B cell (primary cell): ENCODE measurements at regions not wholly inside any gene's neighbourhood (a gene's known extent, or its start where the extent isn't known, plus 50 kb on each side); places are given as distances from the start of the nearest gene placed in this dataset.

Experiments
- ATAC-seq: fragments of 200-7000 bp; cut with Tn5 transposase; one replicate; pipeline ENCODE4 v1.10.0; 2021; ENCODE audit warnings: low read depth, mild to moderate bottlenecking, moderate number of reproducible peaks, moderate library complexity
- CTCF ChIA-PET: fragments of 350-600 bp; sonication (Branson Sonifier 250); formaldehyde crosslinking; loops from one replicate; lab custom pipeline; 2021; ENCODE audit warnings: antibody characterized with exemption, inconsistent platforms; lab: Charles Lee
- POLR2A ChIA-PET: fragments of 350-600 bp; sonication (Branson Sonifier 250); formaldehyde crosslinking; loops from one replicate; lab custom pipeline; 2021; ENCODE audit warnings: antibody characterized with exemption; lab: Charles Lee
- DNase-seq: peaks from one replicate; pipeline ENCODE4 v3.0.0; 2013
- H2AFZ ChIP-seq: 2 replicates; pipeline ENCODE4 v1.6.1; 2012; ENCODE audit warnings: mild to moderate bottlenecking, low read depth, low read length; ENCODE audit not compliant: insufficient read depth, poor library complexity, severe bottlenecking
- H3K27ac ChIP-seq, 2 donors: 1 replicate in 1 of 2; 2 replicates in 1 of 2; pipeline ENCODE4 v1.5.1; 2012 to 2013; ENCODE audit warnings: low read length in 2 of 2, mild to moderate bottlenecking in 2 of 2, moderate library complexity in 1 of 2
- H3K27me3 ChIP-seq, 4 experiments: fragments of 200-600 bp in 1 of 4; sonication (generic) in 1 of 4; replicated peaks in 1 of 4; 1 replicate in 2 of 4; 2 replicates in 2 of 4; pipeline versions ENCODE4 v1.6.1 to v1.7.0; 2013 to 2016; ENCODE audit warnings: low read length in 3 of 4, mild to moderate bottlenecking in 2 of 4, mixed read lengths in 1 of 4, moderate library complexity in 1 of 4; ENCODE audit not compliant: insufficient read depth in 4 of 4, control insufficient read depth in 3 of 4; ENCODE audit errors: control extremely low read depth in 1 of 4
- H3K36me3 ChIP-seq, 2 experiments: replicated peaks in 1 of 2; 1 replicate in 1 of 2; 2 replicates in 1 of 2; pipeline versions ENCODE4 v1.6.1 to v1.7.1; 2013; ENCODE audit warnings: low read length in 1 of 2; ENCODE audit not compliant: insufficient read depth in 2 of 2, control insufficient read depth in 1 of 2; ENCODE audit errors: control extremely low read depth in 1 of 2, extremely low read depth in 1 of 2
- H3K4me1 ChIP-seq, 2 donors: fragments of 200-600 bp in 1 of 2; sonication (generic) in 1 of 2; 1 replicate in 1 of 2; 2 replicates in 1 of 2; pipeline versions ENCODE4 v1.5.1 to v1.6.1; 2013 to 2017; ENCODE audit warnings: low read length in 2 of 2; ENCODE audit not compliant: control insufficient read depth in 2 of 2, insufficient read depth in 2 of 2
- H3K4me2 ChIP-seq: replicated peaks from 2 replicates; pipeline ENCODE3; 2012; ENCODE audit warnings: mild to moderate bottlenecking, low read depth, low read length; ENCODE audit not compliant: poor library complexity, severe bottlenecking
- H3K4me3 ChIP-seq, 5 experiments: fragments of 200-600 bp in 1 of 5; sonication (generic) in 1 of 5; 1 replicate in 3 of 5; 2 replicates in 2 of 5; pipeline versions ENCODE4 v1.5.1 to v1.7.0; 2011 to 2016; ENCODE audit warnings: low read length in 4 of 5, mild to moderate bottlenecking in 4 of 5, low read depth in 2 of 5, control low read depth in 1 of 5, moderate library complexity in 1 of 5; ENCODE audit not compliant: insufficient read depth in 1 of 5; ENCODE audit errors: control extremely low read depth in 1 of 5, extremely low read depth in 1 of 5
- H3K79me2 ChIP-seq: fragments of 200-600 bp; sonication (generic); one replicate; pipeline ENCODE4 v1.6.0; 2016; ENCODE audit warnings: low read length; ENCODE audit not compliant: control insufficient read depth, insufficient read depth
- H3K9ac ChIP-seq: fragments of 200-600 bp; sonication (generic); 2 replicates; pipeline ENCODE4 v1.6.1; 2017; ENCODE audit warnings: mild to moderate bottlenecking, low read length, moderate library complexity
- H3K9me3 ChIP-seq, 3 donors: one replicate each; pipeline versions ENCODE4 v1.6.1 to v1.7.1; 2013; ENCODE audit warnings: low read length in 2 of 3; ENCODE audit not compliant: control insufficient read depth in 2 of 3, insufficient read depth in 1 of 3; ENCODE audit errors: control extremely low read depth in 1 of 3
- H4K20me1 ChIP-seq: 2 replicates; pipeline ENCODE4 v1.6.0; 2012; ENCODE audit warnings: mild to moderate bottlenecking, low read length; ENCODE audit not compliant: insufficient read depth, control insufficient read depth, poor library complexity, severe bottlenecking
- H3K27ac Mint-ChIP-seq: one replicate; pipeline ENCODE4 v1.8.0; 2021; ENCODE audit warnings: mixed read lengths
- H3K27me3 Mint-ChIP-seq: one replicate; pipeline ENCODE4 v1.8.0; 2021; ENCODE audit warnings: mixed read lengths
- H3K4me1 Mint-ChIP-seq: one replicate; pipeline ENCODE4 v1.8.0; 2021; ENCODE audit warnings: mixed read lengths
- H3K4me3 Mint-ChIP-seq: one replicate; pipeline ENCODE4 v1.8.0; 2021; ENCODE audit warnings: mixed read lengths
- H3K9me3 Mint-ChIP-seq: one replicate; pipeline ENCODE4 v1.8.0; 2022; ENCODE audit warnings: mixed read lengths; ENCODE audit not compliant: insufficient read depth
- CTCF ChIP-seq: fragments of 200-600 bp; IDR thresholded peaks from one replicate; pipeline ENCODE4 v1.8.0; 2022; ENCODE audit warnings: antibody characterized with exemption, mild to moderate bottlenecking
- EZH2 ChIP-seq: IDR thresholded peaks from 2 replicates; pipeline ENCODE4 v1.6.1; 2012; ENCODE audit warnings: borderline replicate concordance, low read depth, mild to moderate bottlenecking, moderate library complexity, low read length; ENCODE audit not compliant: insufficient read depth, poor library complexity, severe bottlenecking
- WGBS: methylation state at CpG from one replicate; pipeline ENCODE4 v1.1.5; 2013; ENCODE audit warnings: missing lambda C conversion rate; ENCODE audit not compliant: insufficient coverage; 5-methylcytosine and 5-hydroxymethylcytosine counted together
- intact Hi-C: fragments of 100-400 bp; cut with micrococcal nuclease; formaldehyde crosslinking; loops from one replicate; pipeline ENCODE4 v1.10.0; 2022

- Histone ChIP-seq H3K9me3 (no peaks in the 10 kb centered on the region), H3K4me1 (peaks cover 34 to 35% of the 10 kb centered on the region in 2 donors), H3K4me3 (no peak overlapping the region), H3K36me3 (no peaks in the 10 kb centered on the region), H3K79me2 (peaks cover 3% of the 10 kb centered on the region), H3K9ac (no peak overlapping the region), H2AFZ (no peak overlapping the region), H3K27ac (no peak overlapping the region), H3K4me2 (no peak overlapping the region), H4K20me1 (no peaks in the 10 kb centered on the region), H3K27me3 (no peaks in the 10 kb centered on the region)
- no peak for ATAC-seq
- ChIA-PET CTCF (interaction anchor here (0.7 kb wide), 1 partner anchor 90 kb away, joined by 4 read pairs; no protein-coding TSS in a partner anchor), POLR2A (interaction anchor here (0.6 kb wide), 1 partner anchor 52 kb away, joined by 5 read pairs; no protein-coding TSS in a partner anchor)
- DNase-seq: no peak
- Mint-ChIP-seq H3K9me3 (no peaks in the 10 kb centered on the region), H3K4me1 (peaks cover 37% of the 10 kb centered on the region), H3K4me3 (no peak overlapping the region), H3K27ac (no peak overlapping the region), H3K27me3 (no peaks in the 10 kb centered on the region)
- no peak for TF ChIP-seq CTCF
- no peak for TF ChIP-seq EZH2
- intact Hi-C loops: no loop called here
- WGBS: 100% methylated on average over 2 of the region's 6 CpGs
Measured at GRCh38 chr6:156703719-156704118, 73.5 kb upstream of the ARID1B start.

- Histone ChIP-seq H3K27ac (no peak overlapping the region), H4K20me1 (no peaks in the 10 kb centered on the region), H3K36me3 (no peaks in the 10 kb centered on the region), H3K79me2 (peaks cover 3% of the 10 kb centered on the region), H3K9ac (no peak overlapping the region), H3K4me2 (peak overlapping the region; percentile 38), H3K27me3 (no peaks in the 10 kb centered on the region), H2AFZ (peak overlapping the region; percentile 17), H3K4me1 (peaks cover 51 to 52% of the 10 kb centered on the region in 2 donors), H3K4me3 (no peak overlapping the region), H3K9me3 (no peaks in the 10 kb centered on the region)
- TF ChIP-seq EZH2 (no peak), CTCF (no peak)
- intact Hi-C loops: no loop called here
- no peaks in the 10 kb centered on the region for H3K9me3 Mint-ChIP-seq
- ATAC-seq (no peak), DNase-seq (no peak)
- no peaks in the 10 kb centered on the region for H3K27me3 Mint-ChIP-seq
- WGBS: 23% methylated on average over 2 of the region's 4 CpGs
- H3K4me1 Mint-ChIP-seq: peaks cover 52% of the 10 kb centered on the region
- no peak overlapping the region for H3K27ac Mint-ChIP-seq
- POLR2A ChIA-PET: no interaction called here
- no peak overlapping the region for H3K4me3 Mint-ChIP-seq
- CTCF ChIA-PET: interaction anchor here (1.3 kb wide), 1 partner anchor 16 kb away, joined by 4 read pairs; no protein-coding TSS in a partner anchor
Measured at GRCh38 chr6:156701966-156702365, 75.2 kb upstream of the ARID1B start.
